Coronary artery (tissue), 2 donors: ENCODE measurements at regions not wholly inside any gene's neighbourhood (a gene's known extent, or its start where the extent isn't known, plus 50 kb on each side); places are given as distances from the start of the nearest gene placed in this dataset.
"Not testable (repeated sequence)": the region's sequence is repeated elsewhere in the genome, so short reads cannot be mapped to it uniquely, and the experiment has no call there.

Experiments
- DNase-seq: peaks from one replicate; pipeline ENCODE4 v3.0.0-alpha.2; 2017; ENCODE audit warnings: low spot score
- H3K27ac ChIP-seq, 2 donors: fragments of 200-600 bp; sonication (generic); one replicate each; pipeline ENCODE4 v1.5.1; 2016 to 2019
- H3K4me3 ChIP-seq: fragments of 200-600 bp; sonication (generic); 2 replicates; pipeline ENCODE4 v1.5.1; 2016; ENCODE audit warnings: mild to moderate bottlenecking, moderate library complexity
- CTCF ChIP-seq: fragments of 200-600 bp; sonication (generic); IDR thresholded peaks from one replicate; pipeline ENCODE4 v1.5.1; 2019; ENCODE audit warnings: antibody characterized with exemption

- Histone ChIP-seq H3K4me3 (no peak overlapping the region), H3K27ac (no peak overlapping the region)
- no peak for TF ChIP-seq CTCF
- no peak for DNase-seq
Measured at GRCh38 chrX:3522101-3522650, 175.7 kb upstream of the MXRA5 start.

GRCh38 chrX:3521396-3521795, 174.9 kb upstream of the MXRA5 start:
- DNase-seq = no peak
- Histone ChIP-seq H3K4me3 (no peak overlapping the region), H3K27ac (peak overlapping the region in 1 of 2 donors; percentile 32)
- no peak for TF ChIP-seq CTCF

- no peak for DNase-seq
- no peak overlapping the region for H3K4me3 ChIP-seq
- no peak for TF ChIP-seq CTCF
- peak overlapping the region in 1 of 2 donors; percentile 32 for H3K27ac ChIP-seq
Measured at GRCh38 chrX:3520982-3521381, 174.5 kb upstream of the MXRA5 start.

DNA sequence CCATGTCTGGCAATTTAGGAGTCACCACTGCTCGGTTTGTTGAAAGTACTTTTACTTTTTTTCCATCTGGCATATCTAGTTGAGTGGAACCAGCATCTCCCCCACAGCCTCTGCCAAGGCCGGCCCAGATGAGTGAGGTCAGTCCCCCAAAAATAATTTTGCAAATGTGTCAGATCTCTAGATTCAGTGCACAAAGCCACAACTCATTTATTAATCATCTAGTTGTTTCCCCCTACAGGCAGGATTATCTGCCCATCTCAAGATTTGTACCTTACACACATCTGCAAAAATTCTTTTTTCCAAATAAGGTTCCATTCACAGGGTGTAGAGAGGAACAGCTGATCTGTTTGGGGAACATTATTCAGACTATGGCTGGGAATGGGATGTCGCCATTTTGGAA, 174.0 kb upstream of the MXRA5 start:
- no peak overlapping the region for H3K27ac ChIP-seq
- H3K4me3 ChIP-seq = no peak overlapping the region
- DNase-seq = no peak
- TF ChIP-seq CTCF = no peak

- H3K27ac ChIP-seq = peak overlapping the region in 1 of 2 donors; percentile 36
Measured at GRCh38 chrX:3519384-3519783, 172.9 kb upstream of the MXRA5 start.

GRCh38 chrX:3518870-3519269, 172.4 kb upstream of the MXRA5 start:
- Histone ChIP-seq H3K27ac (peak overlapping the region in 1 of 2 donors; percentile 36), H3K4me3 (no peak overlapping the region)
- no peak for TF ChIP-seq CTCF
- DNase-seq = no peak

More at GRCh38 chrX:3519384-3519783, 172.9 kb upstream of the MXRA5 start:
- not testable (repeated sequence) for DNase-seq, H3K4me3 ChIP-seq

GRCh38 chrX:3516051-3516541, 169.6 kb upstream of the MXRA5 start:
- DNase-seq = no peak
- Histone ChIP-seq H3K27ac (no peak overlapping the region), H3K4me3 (no peak overlapping the region)
- TF ChIP-seq CTCF = no peak
